SK-N-SH (cell line): ENCODE measurements at regions not wholly inside any gene's neighbourhood (a gene's known extent, or its start where the extent isn't known, plus 50 kb on each side); places are given as distances from the start of the nearest gene placed in this dataset.

Experiments
- CTCF ChIA-PET: fragments of 300-600, 350-600 bp; formaldehyde crosslinking; extraction: SDS; loops from one replicate; lab custom pipeline; 2021; lab: Yijun Ruan, JAX
- POLR2A ChIA-PET: fragments of 350-600 bp; sonication (Branson Sonifier 250); formaldehyde crosslinking; extraction: SDS; loops from one replicate; lab custom pipeline; 2020; ENCODE audit warnings: antibody characterized with exemption, inconsistent platforms; lab: Yijun Ruan, JAX
- DNase-seq: peaks from one replicate; pipeline ENCODE4 v3.0.0; 2012
- H2AFZ ChIP-seq: fragments of 200-600 bp; sonication (generic); 2 replicates; pipeline ENCODE4 v1.8.1; 2016; ENCODE audit warnings: antibody characterized with exemption, mild to moderate bottlenecking, low read depth
- H3F3A ChIP-seq: fragments of 200-600 bp; sonication (generic); replicated peaks from 2 replicates; pipeline ENCODE3; 2016; ENCODE audit warnings: antibody characterized with exemption, mild to moderate bottlenecking; ENCODE audit not compliant: insufficient read depth
- H3K27ac ChIP-seq, 2 experiments: fragments of 200-500 bp in 1 of 2; fragments of 200-600 bp in 1 of 2; sonication (Bioruptor generic) in 1 of 2; sonication (generic), shearing (Covaris generic) in 1 of 2; 2 replicates each; pipeline versions ENCODE4 v1.5.1 to v1.6.1; 2014 to 2016; ENCODE audit warnings: low read depth in 2 of 2, inconsistent platforms in 1 of 2, low read length in 1 of 2, mild to moderate bottlenecking in 1 of 2, mixed read lengths in 1 of 2
- H3K27me3 ChIP-seq: fragments of 200-600 bp; sonication (generic), shearing (Covaris generic); 2 replicates; pipeline ENCODE4 v1.6.1; 2016; ENCODE audit warnings: mixed run types; ENCODE audit not compliant: insufficient read depth
- H3K36me3 ChIP-seq, 2 experiments: fragments of 200-500 bp in 1 of 2; fragments of 200-600 bp in 1 of 2; sonication (Bioruptor generic) in 1 of 2; sonication (generic) in 1 of 2; replicated peaks in 1 of 2; 2 replicates each; pipeline versions ENCODE3 to v1.5.1; 2014 to 2016; ENCODE audit warnings: low read length in 1 of 2, mild to moderate bottlenecking in 1 of 2; ENCODE audit not compliant: insufficient read depth in 2 of 2, control insufficient read depth in 1 of 2
- H3K4me1 ChIP-seq, 2 experiments: fragments of 200-500 bp in 1 of 2; fragments of 200-600 bp in 1 of 2; sonication (Bioruptor generic) in 1 of 2; sonication (generic), shearing (Covaris generic) in 1 of 2; 2 replicates each; pipeline versions ENCODE4 v1.5.1 to v1.6.1; 2014 to 2016; ENCODE audit warnings: low read depth in 1 of 2, low read length in 1 of 2, mixed run types in 1 of 2; ENCODE audit not compliant: insufficient read depth in 2 of 2, control insufficient read depth in 1 of 2
- H3K4me2 ChIP-seq: fragments of 200-600 bp; sonication (generic), shearing (Covaris generic); 2 replicates; pipeline ENCODE4 v1.6.1; 2017; ENCODE audit warnings: mixed run types
- H3K4me3 ChIP-seq, 2 experiments: fragments of 200-500 bp in 1 of 2; fragments of 200-600 bp in 1 of 2; sonication (Bioruptor generic) in 1 of 2; sonication (generic), shearing (Covaris generic) in 1 of 2; 2 replicates each; pipeline versions ENCODE4 v1.5.1 to v1.8.1; 2014 to 2016; ENCODE audit warnings: low read depth in 2 of 2, inconsistent platforms in 1 of 2, low read length in 1 of 2, mild to moderate bottlenecking in 1 of 2, mixed read lengths in 1 of 2, moderate library complexity in 1 of 2
- H3K79me2 ChIP-seq: fragments of 200-600 bp; sonication (generic); 2 replicates; pipeline ENCODE4 v1.8.1; 2017; ENCODE audit warnings: mild to moderate bottlenecking; ENCODE audit not compliant: insufficient read depth
- H3K9ac ChIP-seq: fragments of 200-600 bp; sonication (generic); 2 replicates; pipeline ENCODE4 v1.6.1; 2017; ENCODE audit warnings: mixed run types
- H3K9me2 ChIP-seq: fragments of 200-600 bp; sonication (generic); 2 replicates; pipeline ENCODE4 v1.6.1; 2017; ENCODE audit warnings: mixed run types
- H3K9me3 ChIP-seq: fragments of 200-600 bp; sonication (generic); 2 replicates; pipeline ENCODE4 v1.6.1; 2017; ENCODE audit warnings: mixed run types, mild to moderate bottlenecking, moderate library complexity
- H4K20me1 ChIP-seq: fragments of 200-600 bp; sonication (generic); 2 replicates; pipeline ENCODE4 v1.6.1; 2017; ENCODE audit warnings: mild to moderate bottlenecking, mixed run types; ENCODE audit not compliant: insufficient read depth
- FOXJ3 ChIP-seq: sonication (generic); formaldehyde crosslinking; IDR thresholded peaks from 2 replicates; pipeline ENCODE4 v1.5.1; 2020; ENCODE audit warnings: mild to moderate bottlenecking, missing genetic modification reagents
- FOXM1 ChIP-seq: IDR thresholded peaks from 2 replicates; pipeline ENCODE4 v1.4.0; 2012; ENCODE audit warnings: low read depth, mild to moderate bottlenecking
- GATA2 ChIP-seq: sonication (generic); formaldehyde crosslinking; IDR thresholded peaks from 2 replicates; pipeline ENCODE4 v1.5.0; 2020; ENCODE audit warnings: mild to moderate bottlenecking, missing genetic modification reagents
- JUND ChIP-seq: IDR thresholded peaks from 2 replicates; pipeline ENCODE4 v1.4.0; 2012
- MEF2A ChIP-seq: IDR thresholded peaks from 2 replicates; pipeline ENCODE4 v1.4.0; 2012; ENCODE audit warnings: low read depth, borderline replicate concordance
- MXI1 ChIP-seq: IDR thresholded peaks from 2 replicates; pipeline ENCODE4 v1.6.1; 2012; ENCODE audit warnings: mild to moderate bottlenecking, low read depth, low read length, improper control_type of control experiment
- NFIC ChIP-seq: IDR thresholded peaks from 2 replicates; pipeline ENCODE4 v1.4.0; 2012; ENCODE audit warnings: borderline replicate concordance
- PBX3 ChIP-seq: IDR thresholded peaks from 2 replicates; pipeline ENCODE4; 2012
- POLR2AphosphoS5 ChIP-seq: IDR thresholded peaks from 2 replicates; pipeline ENCODE4 v1.6.1; 2012; ENCODE audit warnings: low read depth, low read length
- RFX5 ChIP-seq: IDR thresholded peaks from 2 replicates; pipeline ENCODE4 v1.6.1; 2012; ENCODE audit warnings: mild to moderate bottlenecking, improper control_type of control experiment, low read length
- SIN3A ChIP-seq: IDR thresholded peaks from 2 replicates; pipeline ENCODE4 v1.6.1; 2012; ENCODE audit warnings: low read depth, mild to moderate bottlenecking, low read length, moderate library complexity, borderline replicate concordance
- TCF12 ChIP-seq: IDR thresholded peaks from 2 replicates; pipeline ENCODE4 v1.4.0; 2012
- USF2 ChIP-seq: fragments of 150-350 bp; IDR thresholded peaks from 2 replicates; pipeline ENCODE4 v1.6.1; 2017; ENCODE audit warnings: antibody characterized with exemption, low read length, low read depth, borderline replicate concordance
- ZBTB33 ChIP-seq: IDR thresholded peaks from 2 replicates; pipeline ENCODE4 v1.4.0; 2012; ENCODE audit warnings: low read depth, borderline replicate concordance
- WGBS: methylation state at CpG from one replicate; pipeline ENCODE4 v1.1.6; 2017; ENCODE audit warnings: low lambda C conversion rate; 5-methylcytosine and 5-hydroxymethylcytosine counted together

- DNase-seq = no peak
- TF ChIP-seq ZBTB33 = no peak
- no peak for TF ChIP-seq MXI1
- no peak for TF ChIP-seq MEF2A
- no peak for TF ChIP-seq SIN3A
- TF ChIP-seq, all 33 proteins: peak for 0
- H3K4me1 ChIP-seq = no peaks in the 10 kb centered on the region
- H4K20me1 ChIP-seq = no peaks in the 10 kb centered on the region
- H2AFZ ChIP-seq = no peak overlapping the region
- CTCF ChIA-PET = interaction anchor here (0.6 kb wide), 1 partner anchor 76 kb away, joined by 3 read pairs; no protein-coding TSS in a partner anchor
- H3K27ac ChIP-seq = no peak overlapping the region
- H3F3A ChIP-seq = no peaks in the 10 kb centered on the region
- H3K79me2 ChIP-seq = no peaks in the 10 kb centered on the region
- H3K4me2 ChIP-seq = no peak overlapping the region
- POLR2A ChIA-PET = no interaction called here
- H3K9me2 ChIP-seq = no peaks in the 10 kb centered on the region
- 18% methylated on average over 1 of the region's 1 CpG for WGBS
- H3K4me3 ChIP-seq = no peak overlapping the region
- no peak overlapping the region for H3K9ac ChIP-seq
- H3K27me3 ChIP-seq = no peaks in the 10 kb centered on the region
- H3K9me3 ChIP-seq = peaks cover 11% of the 10 kb centered on the region
- H3K36me3 ChIP-seq = no peaks in the 10 kb centered on the region
Observed at GRCh38 chr7:91710881-91711280, 169.6 kb downstream of the MTERF1 start.

GRCh38 chr7:91713669-91714068 is 166.8 kb downstream of the MTERF1 start:
- Histone ChIP-seq H3K27ac (no peak overlapping the region), H4K20me1 (no peaks in the 10 kb centered on the region), H3K4me1 (no peaks in the 10 kb centered on the region), H3K36me3 (no peaks in the 10 kb centered on the region), H3K27me3 (no peaks in the 10 kb centered on the region), H3K9me3 (peaks cover 6% of the 10 kb centered on the region), H3K4me2 (no peak overlapping the region), H3K79me2 (no peaks in the 10 kb centered on the region), H3F3A (no peaks in the 10 kb centered on the region), H3K9me2 (no peaks in the 10 kb centered on the region), H3K4me3 (no peak overlapping the region), H2AFZ (no peak overlapping the region), H3K9ac (no peak overlapping the region)
- ChIA-PET POLR2A (no interaction called here), CTCF (no interaction called here)
- TF ChIP-seq POLR2AphosphoS5 (no peak), NFIC (no peak), FOXJ3 (CRISPR knock-in tag) (no peak), FOXM1 (no peak), GATA2 (CRISPR knock-in tag) (no peak), USF2 (no peak), TCF12 (no peak), RFX5 (no peak), SIN3A (no peak), PBX3 (no peak), JUND (no peak)
- DNase-seq = no peak
